Neural progenitor cell (in vitro differentiated cells): ENCODE measurements at regions not wholly inside any gene's neighbourhood (a gene's known extent, or its start where the extent isn't known, plus 50 kb on each side); places are given as distances from the start of the nearest gene placed in this dataset.

Source experiments
- EZH2 ChIP-seq: fragments of 200-600 bp; sonication (generic); IDR thresholded peaks from 2 replicates; pipeline ENCODE4 v1.6.1; 2017; ENCODE audit warnings: antibody characterized with exemption, mild to moderate bottlenecking, moderate library complexity
- EZH2phosphoT487 ChIP-seq: fragments of 200-600 bp; sonication (generic); IDR thresholded peaks from 2 replicates; pipeline ENCODE4 v1.6.1; 2017; ENCODE audit warnings: antibody characterized with exemption
- TF ChIP-seq, protein P1 (sequence below): fragments of 200-600 bp; sonication (generic); IDR thresholded peaks from 2 replicates; pipeline ENCODE4 v1.5.1; 2017; ENCODE audit warnings: antibody characterized with exemption, mild to moderate bottlenecking

DNA sequence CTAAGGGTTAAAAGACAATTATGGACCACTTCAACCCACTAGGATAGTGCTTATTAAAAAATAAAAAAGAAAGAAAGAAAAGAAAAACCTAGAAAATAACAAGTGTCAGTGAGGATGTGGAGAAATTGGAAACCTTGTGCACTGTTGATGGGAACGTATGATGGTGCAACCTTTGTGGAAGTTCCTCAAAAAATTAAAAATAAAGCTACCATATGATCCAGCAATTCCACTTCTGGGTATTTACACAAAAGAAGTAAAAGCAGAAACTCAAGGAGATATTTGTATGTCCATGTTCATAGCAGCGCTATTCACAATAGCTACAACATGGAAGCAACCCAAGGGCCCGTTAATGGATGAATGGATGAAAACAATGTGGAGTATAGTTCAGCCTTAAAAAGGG lies 115.2 kb upstream of the ATP1A1 start:
- TF ChIP-seq, protein P1, sequence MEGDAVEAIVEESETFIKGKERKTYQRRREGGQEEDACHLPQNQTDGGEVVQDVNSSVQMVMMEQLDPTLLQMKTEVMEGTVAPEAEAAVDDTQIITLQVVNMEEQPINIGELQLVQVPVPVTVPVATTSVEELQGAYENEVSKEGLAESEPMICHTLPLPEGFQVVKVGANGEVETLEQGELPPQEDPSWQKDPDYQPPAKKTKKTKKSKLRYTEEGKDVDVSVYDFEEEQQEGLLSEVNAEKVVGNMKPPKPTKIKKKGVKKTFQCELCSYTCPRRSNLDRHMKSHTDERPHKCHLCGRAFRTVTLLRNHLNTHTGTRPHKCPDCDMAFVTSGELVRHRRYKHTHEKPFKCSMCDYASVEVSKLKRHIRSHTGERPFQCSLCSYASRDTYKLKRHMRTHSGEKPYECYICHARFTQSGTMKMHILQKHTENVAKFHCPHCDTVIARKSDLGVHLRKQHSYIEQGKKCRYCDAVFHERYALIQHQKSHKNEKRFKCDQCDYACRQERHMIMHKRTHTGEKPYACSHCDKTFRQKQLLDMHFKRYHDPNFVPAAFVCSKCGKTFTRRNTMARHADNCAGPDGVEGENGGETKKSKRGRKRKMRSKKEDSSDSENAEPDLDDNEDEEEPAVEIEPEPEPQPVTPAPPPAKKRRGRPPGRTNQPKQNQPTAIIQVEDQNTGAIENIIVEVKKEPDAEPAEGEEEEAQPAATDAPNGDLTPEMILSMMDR, result no peak
- TF ChIP-seq EZH2 (no peak), EZH2phosphoT487 (no peak)
